IMR-90 (cell line): ENCODE measurements at regions not wholly inside any gene's neighbourhood (a gene's known extent, or its start where the extent isn't known, plus 50 kb on each side); places are given as distances from the start of the nearest gene placed in this dataset.

Source experiments
- ATAC-seq: fragments of 200-7000 bp; cut with Tn5 transposase; 2 replicates; pipeline ENCODE4 v1.9.1; 2020; ENCODE audit warnings: low read depth, mild to moderate bottlenecking, moderate library complexity
- BruUV-seq: library from RNA; stranded (reverse); fragments of 400-500 nt; replicated peaks from 2 replicates; lab custom pipeline; 2021; lab: Mats Ljungman, UMichigan
- CTCF ChIA-PET: fragments of 300-600 bp; formaldehyde crosslinking; extraction: SDS; loops from one replicate; lab custom pipeline; 2021; ENCODE audit warnings: antibody characterized with exemption; lab: Yijun Ruan, JAX
- POLR2A ChIA-PET: fragments of 300-600 bp; sonication (Branson Sonifier 250); formaldehyde crosslinking; loops from one replicate; lab custom pipeline; 2022; ENCODE audit warnings: antibody characterized with exemption; ENCODE audit not compliant: unreplicated experiment; lab: Charles Lee
- DNase-seq: peaks from one replicate; pipeline ENCODE4 v3.0.0; 2013
- H2AFZ ChIP-seq: replicated peaks from 2 replicates; pipeline ENCODE3; 2013; ENCODE audit warnings: low read length, mild to moderate bottlenecking; ENCODE audit not compliant: poor library complexity
- H2AK5ac ChIP-seq: 2 replicates; pipeline ENCODE4 v1.6.1; 2013; ENCODE audit warnings: low read depth, low read length, inconsistent platforms
- H2AK9ac ChIP-seq: replicated peaks from 2 replicates; pipeline ENCODE3; 2013; ENCODE audit warnings: mild to moderate bottlenecking, low read depth, low read length, moderate library complexity; ENCODE audit not compliant: poor library complexity
- H2BK120ac ChIP-seq: 2 replicates; pipeline ENCODE4 v1.6.1; 2013; ENCODE audit warnings: low read depth, low read length, inconsistent platforms
- H2BK15ac ChIP-seq: 3 replicates; pipeline ENCODE4 v1.6.1; 2013; ENCODE audit warnings: low read depth, low read length, inconsistent platforms
- H2BK20ac ChIP-seq: 2 replicates; pipeline ENCODE4 v1.6.1; 2013; ENCODE audit warnings: low read depth, mild to moderate bottlenecking, inconsistent platforms, low read length, moderate library complexity
- H2BK5ac ChIP-seq: 2 replicates; pipeline ENCODE4 v1.6.1; 2013; ENCODE audit warnings: mild to moderate bottlenecking, low read depth, low read length, inconsistent platforms; ENCODE audit not compliant: poor library complexity, severe bottlenecking
- H3K14ac ChIP-seq: replicated peaks from 2 replicates; pipeline ENCODE4 v1.6.1; 2013; ENCODE audit warnings: low read depth, low read length, inconsistent platforms
- H3K18ac ChIP-seq: 2 replicates; pipeline ENCODE4 v1.6.1; 2013; ENCODE audit warnings: low read depth, low read length, control low read depth
- H3K23ac ChIP-seq: 2 replicates; pipeline ENCODE4 v1.6.1; 2013; ENCODE audit warnings: low read depth, low read length, inconsistent platforms
- H3K27ac ChIP-seq: 2 replicates; pipeline ENCODE4 v1.5.1; 2013; ENCODE audit warnings: mild to moderate bottlenecking, control low read depth, low read length; ENCODE audit not compliant: insufficient read depth
- H3K27me3 ChIP-seq: 2 replicates; pipeline ENCODE4 v1.6.1; 2013; ENCODE audit warnings: low read length; ENCODE audit not compliant: control insufficient read depth, insufficient read depth
- H3K36me3 ChIP-seq: 2 replicates; pipeline ENCODE4 v1.6.1; 2013; ENCODE audit warnings: low read length, mixed read lengths; ENCODE audit not compliant: control insufficient read depth, insufficient read depth
- H3K4ac ChIP-seq: 2 replicates; pipeline ENCODE4 v1.6.1; 2013; ENCODE audit warnings: low read depth, low read length, inconsistent platforms
- H3K4me1 ChIP-seq: 2 replicates; pipeline ENCODE4 v1.6.1; 2013; ENCODE audit warnings: low read length, mixed read lengths; ENCODE audit not compliant: control insufficient read depth, insufficient read depth
- H3K4me2 ChIP-seq: 2 replicates; pipeline ENCODE4 v1.6.1; 2013; ENCODE audit warnings: low read depth, mild to moderate bottlenecking, control low read depth, low read length, moderate library complexity
- H3K4me3 ChIP-seq: 2 replicates; pipeline ENCODE4 v1.5.1; 2013; ENCODE audit warnings: low read depth, mild to moderate bottlenecking, control low read depth, low read length, moderate library complexity; ENCODE audit not compliant: insufficient read depth
- H3K56ac ChIP-seq: 2 replicates; pipeline ENCODE4 v1.6.1; 2013; ENCODE audit warnings: low read length, inconsistent platforms; ENCODE audit not compliant: insufficient read depth; ENCODE audit errors: extremely low read depth
- H3K79me1 ChIP-seq, 2 experiments: 2 replicates each; pipeline ENCODE4 v1.6.1; 2013; ENCODE audit warnings: low read length in 2 of 2, inconsistent platforms in 1 of 2, low read depth in 1 of 2
- H3K9ac ChIP-seq: 2 replicates; pipeline ENCODE4 v1.6.1; 2013; ENCODE audit warnings: low read depth, low read length, control low read depth
- H3K9me1 ChIP-seq: 2 replicates; pipeline ENCODE4 v1.6.1; 2013; ENCODE audit warnings: low read length, inconsistent platforms; ENCODE audit not compliant: insufficient read depth
- H3K9me3 ChIP-seq: 2 replicates; pipeline ENCODE4 v1.6.1; 2013; ENCODE audit warnings: low read length; ENCODE audit not compliant: control insufficient read depth, insufficient read depth
- H4K20me1 ChIP-seq: 2 replicates; pipeline ENCODE4 v1.6.1; 2013; ENCODE audit warnings: low read length, inconsistent platforms; ENCODE audit not compliant: insufficient read depth
- H4K5ac ChIP-seq: 2 replicates; pipeline ENCODE4 v1.6.1; 2013; ENCODE audit warnings: mild to moderate bottlenecking, low read depth, low read length, control low read depth
- H4K8ac ChIP-seq, 2 experiments: 2 replicates each; pipeline ENCODE4 v1.6.1; 2013; ENCODE audit warnings: low read depth in 2 of 2, low read length in 2 of 2, control low read depth in 1 of 2, inconsistent platforms in 1 of 2
- H4K91ac ChIP-seq: 2 replicates; pipeline ENCODE4 v1.6.1; 2013; ENCODE audit warnings: low read depth, low read length, inconsistent platforms; ENCODE audit not compliant: insufficient read depth
- CTCF ChIP-seq: conservative IDR thresholded peaks from 2 replicates; pipeline ENCODE4 v1.5.1; 2012; ENCODE audit warnings: mild to moderate bottlenecking, low read depth, low read length, improper control_type of control experiment
- MXI1 ChIP-seq: IDR thresholded peaks from 2 replicates; pipeline ENCODE4 v1.6.1; 2012; ENCODE audit warnings: low read depth, mild to moderate bottlenecking, low read length, moderate library complexity, borderline replicate concordance
- USF2 ChIP-seq: fragments of 150-350 bp; IDR thresholded peaks from 2 replicates; pipeline ENCODE4 v1.6.1; 2017; ENCODE audit warnings: mild to moderate bottlenecking, antibody characterized with exemption, low read length, low read depth
- WGBS, 2 experiments: methylation state at CpG; one replicate each; pipeline versions ENCODE4 v1.1.5 to v1.1.7; 2013; ENCODE audit warnings: missing lambda C conversion rate in 2 of 2; ENCODE audit not compliant: insufficient read length in 1 of 2; ENCODE audit errors: extremely low coverage in 2 of 2; 5-methylcytosine and 5-hydroxymethylcytosine counted together
- dilution Hi-C: fragments of 300-500 bp; cut with HindIII; formaldehyde crosslinking; loops from one replicate; pipeline ENCODE4 v1.14.3; 2018; ENCODE audit warnings: low sequenced_read_pairs; ENCODE audit not compliant: unreplicated experiment
- in situ Hi-C: fragments of 300-500 bp; cut with MboI; formaldehyde crosslinking; loops from 3 replicates; pipeline ENCODE4 v1.14.3; 2019; ENCODE audit warnings: low sequenced_read_pairs, inconsistent platforms, mixed read lengths
- intact Hi-C: fragments of 100-400 bp; cut with micrococcal nuclease; formaldehyde crosslinking; loops from 2 replicates; pipeline ENCODE4 v1.10.0; 2022

DNA sequence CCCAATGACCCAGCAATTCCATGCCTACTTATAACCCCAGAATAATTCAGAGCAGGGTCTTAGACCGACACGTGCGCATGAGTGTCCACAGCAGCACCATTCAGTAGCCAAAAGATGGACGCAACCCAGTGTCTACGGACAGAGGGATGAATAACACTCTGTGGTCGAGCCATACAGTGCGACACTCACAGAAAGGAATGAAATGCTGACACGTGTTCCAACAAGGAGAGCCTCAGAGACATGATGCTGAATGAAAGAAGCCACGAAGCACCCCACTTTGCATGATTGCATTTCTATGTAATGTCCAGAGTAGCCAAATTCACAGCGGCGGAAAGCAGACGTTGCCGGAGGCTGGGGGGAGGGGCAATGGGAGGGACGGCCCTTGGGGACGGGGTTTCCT, 134.4 kb downstream of the CTTN start:
- Histone ChIP-seq H4K91ac (no peak overlapping the region), H2BK120ac (no peak overlapping the region), H4K8ac (no peak overlapping the region), H2AK5ac (no peak overlapping the region), H3K27ac (no peak overlapping the region), H3K4me1 (no peaks in the 10 kb centered on the region), H3K4me3 (no peak overlapping the region), H3K36me3 (no peaks in the 10 kb centered on the region), H4K5ac (no peak overlapping the region), H4K20me1 (no peaks in the 10 kb centered on the region), H3K14ac (no peak overlapping the region), H3K9me1 (no peaks in the 10 kb centered on the region), H3K56ac (no peak overlapping the region), H3K4ac (no peak overlapping the region), H2AK9ac (no peak overlapping the region), H3K4me2 (no peak overlapping the region), H3K23ac (no peak overlapping the region), H3K79me1 (no peaks in the 10 kb centered on the region), H2BK15ac (no peak overlapping the region), H3K9ac (no peak overlapping the region), H3K18ac (no peak overlapping the region), H2BK5ac (no peak overlapping the region), H2BK20ac (no peak overlapping the region), H3K27me3 (no peaks in the 10 kb centered on the region), H3K9me3 (peaks cover 4% of the 10 kb centered on the region; the same call in 1 of the 2 replicates), H2AFZ (no peak overlapping the region)
- intact Hi-C loops, result no loop called here
- in situ Hi-C loops, result no loop called here
- DNase-seq (peak; percentile 28), ATAC-seq (peak; percentile 30)
- no TSS peak for BruUV-seq
- CTCF ChIA-PET, result no interaction called here
- 76% methylated on average over 7 of the region's 15 CpGs; no CpG with 5 or more reads in 1 of the 2 experiments for WGBS, 2 experiments
- POLR2A ChIA-PET, result no interaction called here
- dilution Hi-C loops, result no loop called here
- TF ChIP-seq USF2 (peak; percentile 28; the same call in 1 of the 2 replicates), CTCF (no peak), MXI1 (0 out of 2 replicates have a peak, but pooled peaks have one; percentile 17)
